Fibroblast of upper back skin (primary cell): ENCODE measurements at regions not wholly inside any gene's neighbourhood (a gene's known extent, or its start where the extent isn't known, plus 50 kb on each side); places are given as distances from the start of the nearest gene placed in this dataset.
"Not testable (repeated sequence)": the region's sequence is repeated elsewhere in the genome, so short reads cannot be mapped to it uniquely, and the experiment has no call there.

Experiments
- DNase-seq: peaks from one replicate; pipeline ENCODE4 v3.0.0-alpha.2; 2013

- no peak for DNase-seq
Measured at GRCh38 chr6:12627053-12627452, 89.5 kb upstream of the PHACTR1 start.

GRCh38 chr6:12628327-12628726, 88.2 kb upstream of the PHACTR1 start:
- no peak for DNase-seq

- not testable (repeated sequence) for DNase-seq
Measured at GRCh38 chr6:12633746-12634145, 82.8 kb upstream of the PHACTR1 start.

- DNase-seq = no peak
Measured at GRCh38 chr6:12635375-12635774, 81.2 kb upstream of the PHACTR1 start.

GRCh38 chr6:12635813-12636212, 80.8 kb upstream of the PHACTR1 start:
- DNase-seq = peak; percentile 90

- DNase-seq = no peak
Measured at GRCh38 chr6:12636336-12636735, 80.2 kb upstream of the PHACTR1 start.

GRCh38 chr6:12637960-12638641, 78.5 kb upstream of the PHACTR1 start:
- DNase-seq = peak; percentile 77

- DNase-seq = no peak
Measured at GRCh38 chr6:12640438-12640837, 76.1 kb upstream of the PHACTR1 start.

GRCh38 chr6:12641785-12642184, 74.8 kb upstream of the PHACTR1 start:
- DNase-seq = not testable (repeated sequence)

- DNase-seq = no peak
Measured at GRCh38 chr6:12645941-12646340, 70.6 kb upstream of the PHACTR1 start.

- DNase-seq = no peak
Measured at GRCh38 chr6:12648171-12648570, 68.4 kb upstream of the PHACTR1 start.

- DNase-seq = no peak
Measured at GRCh38 chr6:12649325-12649724, 67.2 kb upstream of the PHACTR1 start.

- DNase-seq = peak; percentile 9
Measured at GRCh38 chr6:12653486-12653885, 63.1 kb upstream of the PHACTR1 start.

GRCh38 chr6:12654107-12654506, 62.5 kb upstream of the PHACTR1 start:
- no peak for DNase-seq

GRCh38 chr6:12654514-12654913, 62.1 kb upstream of the PHACTR1 start:
- no peak for DNase-seq

GRCh38 chr6:12656906-12657305, 59.7 kb upstream of the PHACTR1 start:
- peak; percentile 32 for DNase-seq

- no peak for DNase-seq
Measured at GRCh38 chr6:12657884-12658283, 58.7 kb upstream of the PHACTR1 start.

GRCh38 chr6:12661432-12662089, 55.0 kb upstream of the PHACTR1 start:
- no peak for DNase-seq
